HG03378 (cell line): ENCODE measurements at regions not wholly inside any gene's neighbourhood (a gene's known extent, or its start where the extent isn't known, plus 50 kb on each side); places are given as distances from the start of the nearest gene placed in this dataset.

Source experiments
- ATAC-seq: cut with Tn5 transposase; IDR thresholded peaks from one replicate; pipeline ENCODE4 v1.9.1; 2021; ENCODE audit warnings: mild to moderate bottlenecking, moderate library complexity; ENCODE audit not compliant: unreplicated experiment

DNA sequence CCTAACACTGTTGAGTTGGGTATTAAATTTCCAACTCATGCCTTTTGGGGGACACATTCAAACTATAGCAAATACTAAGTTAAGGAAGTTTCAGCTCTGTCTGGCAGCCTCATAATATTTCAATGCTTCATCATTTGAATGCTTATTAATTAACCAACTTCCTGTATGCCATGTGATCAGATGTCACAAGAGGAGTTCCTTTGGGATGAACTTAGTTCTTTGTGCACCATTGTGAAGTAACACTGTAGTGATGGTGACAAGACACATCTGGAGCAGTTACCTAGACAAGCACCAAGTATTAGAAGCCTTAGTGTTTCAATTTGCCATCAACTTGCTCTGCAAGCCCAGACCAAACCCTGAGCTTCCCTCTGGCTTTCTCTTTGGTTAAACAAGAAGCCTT is 90.7 kb upstream of the IL12B start:
- ATAC-seq: no peak

- ATAC-seq: no peak
These were observed 92.1 kb upstream of the IL12B start for GRCh38 chr5:159422361-159422760.

- ATAC-seq: no peak
These were observed 92.6 kb upstream of the IL12B start for GRCh38 chr5:159422910-159423309.

GRCh38 chr5:159424123-159424522 is 93.8 kb upstream of the IL12B start:
- no peak for ATAC-seq

DNA sequence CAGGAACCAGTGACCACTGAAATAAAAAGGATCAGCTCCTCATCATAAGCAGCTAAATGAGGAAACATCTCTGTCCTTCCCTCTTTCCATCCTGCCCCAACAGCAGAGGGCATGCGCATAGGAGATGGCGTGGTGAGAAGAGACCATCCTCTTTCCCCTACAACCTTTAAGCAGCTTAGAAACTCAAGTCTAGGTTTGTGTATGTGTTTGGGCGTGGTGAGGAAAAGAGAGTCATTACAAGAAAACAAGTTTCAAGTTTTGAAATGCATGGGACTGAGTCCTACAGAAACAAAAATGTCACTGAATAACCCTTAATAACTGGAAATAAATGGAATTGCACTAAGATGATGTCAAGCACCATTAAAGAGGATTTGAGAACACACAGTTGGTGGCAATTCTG is 96.4 kb upstream of the IL12B start:
- ATAC-seq: no peak

DNA sequence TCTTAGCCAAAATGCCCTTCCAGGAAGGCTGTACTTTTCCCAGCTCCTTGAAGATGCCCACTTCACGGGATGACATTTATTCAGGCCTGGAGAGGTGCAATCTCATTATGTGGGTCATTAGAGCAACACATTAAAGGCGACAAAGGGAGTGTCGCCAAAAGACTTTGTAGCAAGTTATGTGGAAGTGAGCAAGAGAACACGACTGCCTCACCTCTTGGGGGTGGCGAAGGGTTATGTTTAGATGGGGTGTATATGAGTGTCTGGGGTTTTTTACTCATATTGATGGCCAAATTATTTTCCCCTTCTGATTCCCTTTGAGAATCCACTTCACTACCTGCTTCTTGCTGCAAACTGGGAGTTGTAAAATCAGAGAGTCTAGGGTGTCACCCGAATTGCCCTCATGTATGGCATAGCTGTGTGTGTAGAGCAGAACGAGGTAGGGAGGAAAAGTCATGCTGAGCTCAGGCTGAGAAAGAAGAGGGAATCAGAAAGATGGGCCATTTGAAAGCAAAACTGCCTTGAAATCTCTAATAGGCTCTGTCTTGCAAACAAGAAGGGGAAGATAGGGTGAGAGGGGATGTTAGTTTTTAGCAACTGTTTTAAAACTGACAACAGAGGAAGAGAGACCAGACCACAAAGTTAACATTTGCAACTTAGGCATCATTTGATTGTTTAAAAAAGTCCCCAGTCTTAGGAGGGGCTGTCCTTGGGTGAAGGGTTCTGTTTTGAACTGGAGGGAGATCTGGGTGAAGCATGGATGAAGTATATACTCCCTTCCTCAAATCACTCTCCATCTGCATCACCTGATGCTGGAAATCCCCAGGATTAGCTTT is 97.1 kb upstream of the IL12B start:
- peak; percentile 92 for ATAC-seq

DNA sequence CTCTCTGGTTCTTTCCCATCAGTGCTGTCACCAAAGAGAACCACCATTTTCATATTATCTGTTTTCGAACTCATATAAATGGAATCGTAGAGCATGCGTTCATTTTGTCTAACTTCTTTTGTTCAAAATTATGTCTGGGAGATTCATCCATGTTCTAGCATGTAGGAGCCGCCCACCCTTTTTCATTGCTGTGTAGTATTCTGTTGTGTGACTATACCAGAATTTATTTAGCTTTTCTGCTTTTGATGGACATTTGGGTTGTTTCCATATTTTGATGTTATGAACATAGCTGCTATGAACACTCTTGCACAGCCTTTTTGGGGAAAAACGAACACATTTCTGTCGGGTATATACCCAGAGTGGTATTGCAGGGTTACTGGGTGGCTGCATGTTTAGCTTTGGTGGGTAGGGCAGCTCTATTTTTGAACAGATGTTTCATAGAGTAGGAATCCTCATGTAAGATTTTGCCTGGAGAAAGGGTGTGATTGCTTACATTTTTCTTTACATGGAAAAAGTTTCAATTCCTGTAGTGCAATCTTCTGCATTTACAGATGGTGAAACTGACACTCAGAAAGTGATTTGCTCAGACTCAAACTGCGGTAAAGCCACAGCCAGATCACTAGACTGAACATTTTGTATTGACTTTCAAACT is 100.2 kb upstream of the IL12B start:
- ATAC-seq: no peak

DNA sequence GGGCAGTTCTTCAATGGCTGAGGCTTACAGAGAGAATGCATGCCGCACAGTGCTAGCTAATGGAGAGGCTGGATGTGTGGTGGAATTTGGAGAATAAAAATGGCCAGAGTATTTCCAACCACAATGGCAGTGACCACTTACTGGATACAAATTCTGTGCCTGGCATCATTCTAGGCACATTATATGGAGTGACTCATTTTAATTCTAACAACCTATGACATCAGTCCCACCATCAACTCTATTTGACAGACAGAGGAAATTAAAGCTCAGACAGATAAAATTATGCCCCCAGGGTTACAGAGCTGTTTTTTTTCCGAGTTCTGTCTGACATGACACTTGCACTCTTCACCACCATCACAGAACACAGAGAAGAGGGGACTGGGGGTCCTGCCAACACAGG is 105.6 kb upstream of the IL12B start:
- no peak for ATAC-seq

DNA sequence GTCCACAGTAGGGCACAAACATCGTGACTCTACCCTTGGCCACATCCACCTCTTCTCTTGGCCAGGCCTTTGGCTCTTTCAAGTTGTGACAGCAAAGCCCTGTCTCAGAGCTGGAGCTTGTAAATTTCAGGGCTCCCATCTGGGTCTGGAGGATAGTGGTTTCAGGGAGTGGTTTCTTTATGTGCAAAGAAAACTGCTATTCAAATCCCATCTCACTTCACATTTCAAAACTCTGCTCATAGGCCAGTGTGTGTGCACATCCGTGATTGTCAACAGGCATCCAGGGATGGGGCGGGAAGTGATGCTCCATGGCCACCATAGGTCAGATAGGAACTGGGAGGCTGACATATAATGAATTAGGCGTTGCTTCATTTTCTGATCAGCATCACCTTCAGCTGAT is 107.8 kb upstream of the IL12B start:
- ATAC-seq: no peak

- no peak for ATAC-seq
These were observed 108.7 kb upstream of the IL12B start for GRCh38 chr5:159439002-159439401.

DNA sequence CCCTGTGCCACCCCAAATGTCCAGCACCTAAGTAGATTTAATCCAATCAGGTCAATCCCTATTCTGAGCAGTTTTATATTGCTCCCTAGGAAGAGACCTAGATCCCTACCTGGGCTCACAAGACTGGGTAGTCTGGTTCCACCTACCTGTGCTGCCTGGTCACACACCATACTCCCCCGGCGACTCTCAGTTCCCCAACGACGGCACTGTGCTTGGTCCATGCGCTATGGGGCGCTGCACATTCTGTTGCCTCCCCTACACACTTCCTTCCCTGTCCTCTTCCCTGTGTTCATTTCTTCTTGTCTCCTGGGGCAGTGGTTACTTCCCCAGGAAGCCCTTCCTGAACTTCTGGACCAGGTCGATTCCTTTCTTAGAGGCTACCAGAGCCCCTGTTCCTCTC is 109.9 kb upstream of the IL12B start:
- ATAC-seq: no peak

DNA sequence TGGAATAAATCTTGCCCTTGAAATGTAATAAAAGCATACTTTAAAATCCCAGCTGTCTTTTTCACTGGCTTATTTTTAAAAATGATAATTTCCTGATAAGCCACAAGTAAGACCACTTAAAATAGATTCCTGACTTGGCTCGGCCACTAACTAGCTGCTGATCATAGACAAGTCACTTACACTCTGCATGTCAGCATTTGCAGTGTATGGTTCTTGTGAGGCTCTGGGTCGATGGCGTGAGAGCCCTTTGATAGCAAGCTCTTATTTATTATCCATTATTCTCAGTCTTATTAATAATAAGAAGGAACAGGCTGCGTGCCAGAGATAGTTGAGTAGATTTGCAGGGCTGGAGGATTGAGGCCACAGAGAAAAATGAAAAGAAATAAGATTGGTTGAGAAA is 110.7 kb upstream of the IL12B start:
- no peak for ATAC-seq

DNA sequence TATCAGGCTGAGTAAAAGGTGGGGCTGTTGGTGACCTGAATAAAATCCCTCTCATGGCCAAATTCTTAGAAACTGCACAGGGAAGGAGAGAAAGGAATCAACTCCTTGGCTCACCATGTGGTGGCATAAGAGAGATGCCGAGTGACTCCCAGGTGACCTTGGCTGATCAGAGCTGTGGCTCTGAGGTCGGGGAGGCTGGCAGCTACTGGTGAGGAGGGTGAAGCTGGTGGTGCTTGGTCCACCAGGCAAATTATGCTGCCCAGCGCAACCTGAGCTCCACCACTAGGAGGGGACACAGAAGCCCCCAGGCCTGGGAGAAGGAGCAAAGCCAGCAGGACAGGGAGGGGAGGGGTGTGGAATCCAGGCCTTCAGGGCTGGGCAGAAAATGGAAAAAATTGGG is 111.2 kb upstream of the IL12B start:
- ATAC-seq: no peak

DNA sequence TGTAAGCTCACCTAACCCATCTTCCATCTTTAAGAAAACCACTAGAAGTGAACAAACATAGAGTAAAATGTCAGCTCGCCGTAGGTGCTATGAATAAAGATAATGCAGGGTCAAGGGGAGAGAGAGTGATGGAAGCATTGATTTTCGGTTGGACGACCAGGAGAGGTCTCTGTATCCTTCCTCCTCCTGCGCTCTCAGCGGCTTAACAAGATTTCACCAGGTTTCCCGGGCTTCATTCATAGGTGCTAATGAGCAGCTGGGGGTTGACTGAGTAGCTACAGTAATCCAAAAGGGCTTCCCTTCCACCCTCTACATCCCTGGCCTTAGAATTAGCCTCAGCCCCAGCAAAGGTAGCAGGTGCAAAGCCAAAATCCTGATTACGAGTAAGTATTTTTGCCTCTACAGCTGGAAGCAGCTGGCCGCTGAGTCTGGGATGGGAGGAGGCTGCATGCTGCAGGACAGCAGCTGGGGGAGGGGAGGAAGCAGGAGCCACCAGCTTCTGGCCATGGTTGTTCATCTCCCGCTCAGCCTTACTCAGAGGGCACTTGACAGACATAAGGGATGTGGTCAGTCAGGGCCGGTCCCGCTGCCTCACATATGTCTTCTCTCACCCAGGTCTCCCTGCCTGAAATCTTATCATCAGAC is 112.0 kb upstream of the IL12B start:
- ATAC-seq: no peak

GRCh38 chr5:159444441-159445082 is 114.3 kb upstream of the IL12B start:
- peak; percentile 60 for ATAC-seq

DNA sequence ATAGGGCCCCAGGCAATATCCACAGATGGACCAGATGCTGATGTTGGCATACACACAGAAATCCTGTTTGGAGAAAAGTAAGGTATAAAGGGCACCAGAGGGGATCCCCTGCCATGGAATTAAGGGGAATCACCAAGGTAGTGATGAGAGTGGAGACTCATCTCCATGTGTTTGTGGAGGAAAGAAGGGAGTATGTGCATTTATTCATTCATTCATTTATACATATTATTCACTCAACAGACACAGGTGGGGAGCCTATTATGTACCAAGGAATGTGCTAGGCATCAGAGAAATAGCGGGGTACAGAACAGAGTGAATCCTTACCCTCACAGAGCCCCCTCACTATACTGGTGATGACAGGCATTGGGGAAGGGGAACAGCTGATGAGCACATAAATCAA is 116.8 kb upstream of the IL12B start:
- no peak for ATAC-seq

- no peak for ATAC-seq
These were observed 118.6 kb upstream of the IL12B start for GRCh38 chr5:159448841-159449407.

DNA sequence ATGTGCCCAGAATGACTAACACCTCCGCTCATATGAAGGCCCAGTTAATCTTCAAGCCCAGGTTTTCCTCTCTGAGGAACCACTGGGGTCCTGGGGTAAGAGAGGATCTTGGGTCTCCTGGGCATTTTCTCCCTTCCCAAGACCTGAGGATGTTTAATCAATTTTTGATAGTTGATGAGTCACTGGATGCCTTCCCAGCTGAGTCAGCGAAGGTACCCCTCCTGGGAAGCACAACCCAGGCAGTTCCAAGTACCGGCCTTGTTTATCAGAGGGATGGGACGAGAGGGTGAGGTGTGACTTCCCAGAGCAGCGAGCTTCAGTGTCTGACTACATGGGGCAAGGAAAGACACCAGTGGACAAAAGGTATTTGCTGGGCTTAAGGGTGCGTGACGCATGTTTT is 119.6 kb upstream of the IL12B start:
- no peak for ATAC-seq

DNA sequence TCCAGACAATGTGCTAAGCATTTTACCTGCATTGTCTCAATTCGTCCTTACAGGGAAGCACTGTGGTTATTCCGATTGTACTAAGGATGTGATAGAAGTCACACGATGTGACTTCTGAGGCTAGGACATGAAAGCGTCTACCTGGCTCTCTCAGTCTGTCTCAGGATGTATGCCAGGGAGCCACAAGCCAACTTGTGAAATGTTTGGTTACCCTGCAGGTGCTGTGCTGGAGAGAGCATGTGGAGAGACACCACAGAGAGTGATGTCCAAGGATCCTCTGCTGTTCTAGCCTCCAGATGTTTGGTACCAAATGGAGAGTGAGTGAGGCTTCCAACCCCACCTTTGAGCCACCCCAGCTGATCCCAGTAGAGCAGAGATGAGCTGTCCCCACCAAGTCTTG is 120.1 kb upstream of the IL12B start:
- ATAC-seq: no peak

GRCh38 chr5:159451197-159452052 is 121.1 kb upstream of the IL12B start:
- no peak for ATAC-seq
